Stimulated activated naive CD8-positive, alpha-beta T cell treated with anti-CD3 and anti-CD28 coated beads, Interleukin-15, Interleukin-2, amounts not matched to agents 100 ng/mL and 50 ng/mL, for 24 hours (primary cell): ENCODE measurements at regions not wholly inside any gene's neighbourhood (a gene's known extent, or its start where the extent isn't known, plus 50 kb on each side); places are given as distances from the start of the nearest gene placed in this dataset.

Experiments used
- H3K27ac Mint-ChIP-seq: one replicate; pipeline ENCODE4 v1.8.0; 2021; ENCODE audit warnings: mild to moderate bottlenecking, mixed read lengths
- H3K27me3 Mint-ChIP-seq: one replicate; pipeline ENCODE4 v1.8.0; 2021; ENCODE audit warnings: mixed read lengths
- H3K36me3 Mint-ChIP-seq: one replicate; pipeline ENCODE4 v1.8.0; 2021; ENCODE audit warnings: low read depth, mixed read lengths
- H3K4me1 Mint-ChIP-seq: one replicate; pipeline ENCODE4 v1.8.0; 2021; ENCODE audit warnings: low read depth, mixed read lengths
- H3K4me3 Mint-ChIP-seq: one replicate; pipeline ENCODE4 v1.8.0; 2021; ENCODE audit warnings: mild to moderate bottlenecking, mixed read lengths
- H3K9me3 Mint-ChIP-seq: one replicate; pipeline ENCODE4 v1.8.0; 2021; ENCODE audit warnings: mixed read lengths

DNA sequence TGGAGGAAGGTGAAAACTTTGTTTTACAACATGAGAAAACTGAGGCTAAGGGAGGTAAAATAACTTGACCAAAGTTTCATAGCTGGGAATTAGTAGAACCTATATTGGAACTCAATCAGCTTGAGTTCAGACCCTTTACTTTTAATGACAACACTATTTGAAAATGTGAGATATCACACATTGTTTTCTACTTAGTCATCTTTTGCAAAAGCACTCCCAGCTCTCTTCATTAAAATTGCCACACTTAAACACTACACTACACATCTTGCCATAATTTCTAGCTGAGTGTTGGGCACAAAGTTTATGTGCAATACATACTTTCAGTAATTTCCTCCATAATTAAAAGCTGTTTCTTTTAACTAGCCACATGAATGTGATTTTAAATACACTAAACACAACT, 230.4 kb upstream of the DCBLD2 start:
- no peaks in the 10 kb centered on the region for H3K27me3 Mint-ChIP-seq
- no peak overlapping the region for H3K27ac Mint-ChIP-seq
- H3K9me3 Mint-ChIP-seq, result peaks cover under 1% of the 10 kb centered on the region
- H3K4me3 Mint-ChIP-seq, result no peak overlapping the region
- no peaks in the 10 kb centered on the region for H3K4me1 Mint-ChIP-seq
- no peaks in the 10 kb centered on the region for H3K36me3 Mint-ChIP-seq

- H3K9me3 Mint-ChIP-seq, result no peaks in the 10 kb centered on the region
- no peak overlapping the region for H3K4me3 Mint-ChIP-seq
- no peaks in the 10 kb centered on the region for H3K27me3 Mint-ChIP-seq
- no peaks in the 10 kb centered on the region for H3K36me3 Mint-ChIP-seq
- H3K4me1 Mint-ChIP-seq, result no peaks in the 10 kb centered on the region
- no peak overlapping the region for H3K27ac Mint-ChIP-seq
These were observed 227.4 kb upstream of the DCBLD2 start for GRCh38 chr3:99128725-99129505.

- no peaks in the 10 kb centered on the region for H3K9me3 Mint-ChIP-seq
- no peaks in the 10 kb centered on the region for H3K27me3 Mint-ChIP-seq
- no peaks in the 10 kb centered on the region for H3K4me1 Mint-ChIP-seq
- H3K4me3 Mint-ChIP-seq, result no peak overlapping the region
- no peak overlapping the region for H3K27ac Mint-ChIP-seq
- H3K36me3 Mint-ChIP-seq, result no peaks in the 10 kb centered on the region
These were observed 226.7 kb upstream of the DCBLD2 start for GRCh38 chr3:99128235-99128634.

GRCh38 chr3:99126316-99126715, 224.8 kb upstream of the DCBLD2 start:
- no peaks in the 10 kb centered on the region for H3K9me3 Mint-ChIP-seq

GRCh38 chr3:99119385-99119784, 217.9 kb upstream of the DCBLD2 start:
- Mint-ChIP-seq H3K9me3 (peaks cover 4% of the 10 kb centered on the region), H3K27me3 (no peaks in the 10 kb centered on the region), H3K27ac (no peak overlapping the region), H3K4me1 (no peaks in the 10 kb centered on the region), H3K36me3 (no peaks in the 10 kb centered on the region), H3K4me3 (no peak overlapping the region)

More at GRCh38 chr3:99126316-99126715, 224.8 kb upstream of the DCBLD2 start:
- Mint-ChIP-seq H3K27me3 (no peaks in the 10 kb centered on the region), H3K4me3 (no peak overlapping the region), H3K4me1 (no peaks in the 10 kb centered on the region), H3K36me3 (no peaks in the 10 kb centered on the region), H3K27ac (no peak overlapping the region)

GRCh38 chr3:99118381-99118780, 216.9 kb upstream of the DCBLD2 start:
- Mint-ChIP-seq H3K27me3 (no peaks in the 10 kb centered on the region), H3K27ac (no peak overlapping the region), H3K36me3 (no peaks in the 10 kb centered on the region), H3K4me1 (no peaks in the 10 kb centered on the region), H3K4me3 (no peak overlapping the region), H3K9me3 (peaks cover 4% of the 10 kb centered on the region)

DNA sequence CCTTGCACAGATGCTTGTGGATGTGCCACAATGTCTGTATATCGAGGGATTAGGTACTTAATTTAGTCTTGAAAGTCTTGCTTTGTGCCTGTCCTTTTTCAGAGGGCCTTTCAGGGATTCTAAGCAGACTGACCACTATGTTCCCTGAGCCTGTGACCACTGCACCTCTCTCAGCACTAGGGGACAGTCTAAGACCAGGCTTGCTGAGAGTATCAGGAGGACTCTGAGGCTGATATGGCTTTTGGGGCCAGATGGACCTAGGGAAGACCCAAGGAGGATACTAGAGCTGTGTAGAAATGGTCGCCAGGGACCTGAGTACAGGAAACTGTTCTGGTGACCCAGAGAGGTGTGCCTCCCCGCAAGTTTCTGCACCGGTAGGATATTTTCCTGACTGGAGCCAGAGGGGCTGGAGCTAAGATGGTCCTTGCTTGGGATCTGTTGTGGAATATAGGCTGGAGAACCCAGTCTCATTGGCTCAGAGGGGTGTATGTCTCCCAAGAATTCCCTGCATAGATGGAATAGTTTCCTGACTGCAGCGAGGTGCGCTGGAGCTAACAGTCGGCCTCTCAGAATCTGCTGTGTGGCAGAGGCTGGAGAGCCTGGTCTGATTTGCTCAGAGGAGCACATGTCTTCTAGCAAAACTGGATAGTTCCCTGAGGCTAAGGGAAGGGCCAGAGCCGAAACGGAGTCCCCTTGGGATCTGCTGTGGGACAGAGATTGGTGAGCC, 213.2 kb upstream of the DCBLD2 start:
- Mint-ChIP-seq H3K4me1 (no peaks in the 10 kb centered on the region), H3K4me3 (no peak overlapping the region), H3K36me3 (no peaks in the 10 kb centered on the region), H3K9me3 (no peaks in the 10 kb centered on the region), H3K27ac (no peak overlapping the region), H3K27me3 (no peaks in the 10 kb centered on the region)

DNA sequence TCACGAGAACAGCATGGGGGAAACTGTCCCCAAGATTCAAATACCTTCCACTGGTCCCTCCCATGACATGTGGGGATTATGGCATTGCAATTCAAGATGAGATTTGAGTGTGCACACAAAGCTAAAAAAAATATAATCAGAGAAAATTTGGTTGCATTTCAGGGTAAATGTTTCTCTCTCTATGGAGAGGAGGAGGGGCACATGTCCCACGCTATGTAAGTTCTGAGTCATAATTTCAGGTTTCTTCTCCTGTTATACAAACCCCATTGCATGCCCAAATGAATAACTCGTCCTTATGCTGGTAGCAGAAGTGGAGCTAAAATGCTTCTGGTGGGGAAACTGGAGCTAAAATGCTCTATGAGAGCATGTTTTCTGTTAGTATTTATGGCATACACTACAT, 209.7 kb upstream of the DCBLD2 start:
- Mint-ChIP-seq H3K27me3 (no peaks in the 10 kb centered on the region), H3K4me1 (no peaks in the 10 kb centered on the region), H3K9me3 (no peaks in the 10 kb centered on the region), H3K4me3 (no peak overlapping the region), H3K27ac (no peak overlapping the region), H3K36me3 (no peaks in the 10 kb centered on the region)

- Mint-ChIP-seq H3K27ac (no peak overlapping the region), H3K4me1 (no peaks in the 10 kb centered on the region), H3K36me3 (no peaks in the 10 kb centered on the region), H3K27me3 (no peaks in the 10 kb centered on the region), H3K9me3 (no peaks in the 10 kb centered on the region), H3K4me3 (no peak overlapping the region)
These were observed 208.9 kb upstream of the DCBLD2 start for GRCh38 chr3:99110401-99110800.

DNA sequence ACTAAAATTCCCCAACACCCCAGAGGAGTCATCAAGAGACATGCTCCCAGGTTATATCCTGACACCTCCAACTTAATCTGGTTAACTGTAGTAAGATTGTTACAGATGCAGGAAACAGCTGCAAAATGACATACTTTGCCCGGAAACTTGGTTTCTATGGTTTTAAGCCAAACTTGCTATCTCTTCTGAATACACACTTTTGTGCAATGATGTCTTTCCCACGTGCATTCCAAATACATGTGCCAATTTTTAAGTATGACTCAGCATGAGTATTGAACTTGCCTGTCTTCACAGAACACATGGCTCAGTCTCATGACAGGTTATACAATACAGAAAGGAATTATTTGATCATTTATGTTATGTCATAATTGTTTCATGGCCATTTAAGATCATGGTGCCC, 207.0 kb upstream of the DCBLD2 start:
- no peaks in the 10 kb centered on the region for H3K36me3 Mint-ChIP-seq
- no peak overlapping the region for H3K4me3 Mint-ChIP-seq
- no peaks in the 10 kb centered on the region for H3K27me3 Mint-ChIP-seq
- no peak overlapping the region for H3K27ac Mint-ChIP-seq
- no peaks in the 10 kb centered on the region for H3K4me1 Mint-ChIP-seq
- no peaks in the 10 kb centered on the region for H3K9me3 Mint-ChIP-seq

GRCh38 chr3:99094606-99095005, 193.1 kb upstream of the DCBLD2 start:
- Mint-ChIP-seq H3K36me3 (no peaks in the 10 kb centered on the region), H3K27ac (no peak overlapping the region), H3K9me3 (no peaks in the 10 kb centered on the region), H3K27me3 (peaks cover 6% of the 10 kb centered on the region), H3K4me1 (no peaks in the 10 kb centered on the region), H3K4me3 (no peak overlapping the region)

DNA sequence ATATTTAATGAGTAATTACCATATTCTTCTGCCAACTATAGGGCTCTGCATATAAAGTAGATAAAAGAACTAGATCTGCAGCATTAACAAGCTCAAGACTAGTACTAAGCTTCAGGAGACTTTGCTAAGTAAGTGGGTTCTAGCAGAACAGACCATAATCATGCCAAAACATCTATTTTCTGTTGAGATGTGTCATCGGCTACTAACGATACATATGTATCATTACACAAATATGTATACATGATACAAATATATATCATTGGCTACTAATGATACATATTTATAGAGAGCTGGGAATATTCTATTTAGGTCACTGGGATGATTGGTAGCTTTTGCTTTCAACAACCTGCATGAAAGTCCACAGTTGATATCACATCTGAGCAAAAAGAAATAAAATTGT, 185.8 kb upstream of the DCBLD2 start:
- Mint-ChIP-seq H3K9me3 (peaks cover 4% of the 10 kb centered on the region), H3K4me1 (no peaks in the 10 kb centered on the region), H3K36me3 (no peaks in the 10 kb centered on the region), H3K27me3 (peaks cover 5% of the 10 kb centered on the region), H3K27ac (no peak overlapping the region), H3K4me3 (no peak overlapping the region)

GRCh38 chr3:99084826-99085225, 183.3 kb upstream of the DCBLD2 start:
- H3K9me3 Mint-ChIP-seq, result peaks cover 4% of the 10 kb centered on the region
- no peaks in the 10 kb centered on the region for H3K4me1 Mint-ChIP-seq

GRCh38 chr3:99084156-99084555, 182.7 kb upstream of the DCBLD2 start:
- Mint-ChIP-seq H3K27me3 (peaks cover 5% of the 10 kb centered on the region), H3K9me3 (peaks cover 4% of the 10 kb centered on the region), H3K27ac (no peak overlapping the region), H3K4me3 (no peak overlapping the region), H3K4me1 (no peaks in the 10 kb centered on the region), H3K36me3 (no peaks in the 10 kb centered on the region)

More at GRCh38 chr3:99084826-99085225, 183.3 kb upstream of the DCBLD2 start:
- Mint-ChIP-seq H3K4me3 (no peak overlapping the region), H3K27ac (no peak overlapping the region), H3K36me3 (no peaks in the 10 kb centered on the region), H3K27me3 (peaks cover 5% of the 10 kb centered on the region)

DNA sequence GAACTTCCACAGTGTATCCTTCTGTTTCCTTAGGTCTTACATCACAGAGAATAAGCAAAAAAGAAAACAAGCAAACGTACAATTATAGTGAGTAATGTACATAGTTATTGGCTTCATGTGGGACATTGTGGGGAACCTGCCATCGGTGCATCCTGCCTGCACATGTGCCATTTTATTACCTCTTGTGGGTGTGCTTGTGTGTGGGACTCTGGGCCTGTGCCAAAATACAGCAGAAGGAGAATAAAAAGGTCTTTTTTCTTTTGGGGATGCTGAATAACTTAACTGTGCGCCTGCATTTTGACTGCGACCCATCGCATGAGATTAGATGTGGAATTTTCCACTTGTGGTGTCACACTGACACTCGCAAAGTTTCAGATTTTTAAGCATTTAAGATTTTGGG, 169.6 kb upstream of the DCBLD2 start:
- H3K4me3 Mint-ChIP-seq, result no peak overlapping the region
- no peaks in the 10 kb centered on the region for H3K4me1 Mint-ChIP-seq
- H3K27me3 Mint-ChIP-seq, result no peaks in the 10 kb centered on the region

More for the DNA sequence above, 169.6 kb upstream of the DCBLD2 start:
- Mint-ChIP-seq H3K36me3 (no peaks in the 10 kb centered on the region), H3K9me3 (no peaks in the 10 kb centered on the region), H3K27ac (no peak overlapping the region)
